CD4-positive, alpha-beta T cell treated with Interleukin-15 for 4 hours (primary cell): ENCODE measurements at regions not wholly inside any gene's neighbourhood (a gene's known extent, or its start where the extent isn't known, plus 50 kb on each side); places are given as distances from the start of the nearest gene placed in this dataset.
"Not testable (repeated sequence)": the region's sequence is repeated elsewhere in the genome, so short reads cannot be mapped to it uniquely, and the experiment has no call there.

Source experiments
- DNase-seq: peaks from one replicate; pipeline ENCODE4 v3.0.0-alpha.2; 2020; ENCODE audit warnings: low spot score

- no peak for DNase-seq
Measured at GRCh38 chr6:140459209-140459608, 1084.8 kb upstream of the CITED2 start.

- no peak for DNase-seq
Measured at GRCh38 chr6:140446241-140446640, 1071.8 kb upstream of the CITED2 start.

- no peak for DNase-seq
Measured at GRCh38 chr6:140445474-140446004, 1071.1 kb upstream of the CITED2 start.

- DNase-seq: not testable (repeated sequence)
Measured at GRCh38 chr6:140443112-140443511, 1068.7 kb upstream of the CITED2 start.

GRCh38 chr6:140441256-140441655 lies 1066.8 kb upstream of the CITED2 start:
- no peak for DNase-seq

GRCh38 chr6:140440223-140440835 lies 1065.9 kb upstream of the CITED2 start:
- DNase-seq: no peak

- DNase-seq: no peak
Measured at GRCh38 chr6:140438346-140438735, 1063.9 kb upstream of the CITED2 start.

- DNase-seq: no peak
Measured at GRCh38 chr6:140437619-140438345, 1063.3 kb upstream of the CITED2 start.

GRCh38 chr6:140436023-140436811 lies 1061.8 kb upstream of the CITED2 start:
- no peak for DNase-seq

GRCh38 chr6:140434761-140435160 lies 1060.3 kb upstream of the CITED2 start:
- no peak for DNase-seq

- DNase-seq: no peak
Measured at GRCh38 chr6:140433072-140433471, 1058.6 kb upstream of the CITED2 start.

- no peak for DNase-seq
Measured at GRCh38 chr6:140427842-140428241, 1053.4 kb upstream of the CITED2 start.

GRCh38 chr6:140414966-140415620 lies 1040.6 kb upstream of the CITED2 start:
- DNase-seq: no peak

- no peak for DNase-seq
Measured at GRCh38 chr6:140403020-140403419, 1028.6 kb upstream of the CITED2 start.

- no peak for DNase-seq
Measured at GRCh38 chr6:140401761-140402160, 1027.3 kb upstream of the CITED2 start.

- DNase-seq: no peak
Measured at GRCh38 chr6:140398076-140398475, 1023.6 kb upstream of the CITED2 start.

GRCh38 chr6:140397106-140397505 lies 1022.7 kb upstream of the CITED2 start:
- DNase-seq: no peak

GRCh38 chr6:140393665-140394540 lies 1019.5 kb upstream of the CITED2 start:
- no peak for DNase-seq

GRCh38 chr6:140388815-140389214 lies 1014.4 kb upstream of the CITED2 start:
- no peak for DNase-seq

GRCh38 chr6:140388192-140388802 lies 1013.8 kb upstream of the CITED2 start:
- DNase-seq: no peak

- DNase-seq: no peak
Measured at GRCh38 chr6:140385679-140386078, 1011.2 kb upstream of the CITED2 start.
